Caco-2 (cell line): ENCODE measurements at regions not wholly inside any gene's neighbourhood (a gene's known extent, or its start where the extent isn't known, plus 50 kb on each side); places are given as distances from the start of the nearest gene placed in this dataset.
A peak's percentile ranks its signal among the peaks of the same experiment; 100 is the strongest.
"Not testable (repeated sequence)": the region's sequence is repeated elsewhere in the genome, so short reads cannot be mapped to it uniquely, and the experiment has no call there.

ENCODE experiments used
- BruUV-seq: library from RNA; stranded (reverse); fragments of 400-500 nt; replicated peaks from 2 replicates; lab custom pipeline; 2021; lab: Mats Ljungman, UMichigan
- CTCF ChIA-PET: fragments of 300-600 bp; sonication (Branson Sonifier 250); formaldehyde crosslinking; loops from one replicate; lab custom pipeline; 2022; ENCODE audit warnings: antibody characterized with exemption; lab: Charles Lee
- POLR2A ChIA-PET: fragments of 300-600 bp; sonication (Branson Sonifier 250); formaldehyde crosslinking; loops from one replicate; lab custom pipeline; 2022; ENCODE audit warnings: antibody characterized with exemption; lab: Charles Lee
- DNase-seq, 2 experiments: peaks; one replicate each; pipeline versions ENCODE4 v3.0.0 to v3.0.0-alpha.2; 2020 to 2022
- H3K27me3 ChIP-seq: replicated peaks from 2 replicates; pipeline ENCODE4 v1.6.0; 2011; ENCODE audit warnings: low read length; ENCODE audit not compliant: control insufficient read depth, insufficient read depth
- H3K36me3 ChIP-seq: 2 replicates; pipeline ENCODE4 v1.5.1; 2011; ENCODE audit warnings: low read length; ENCODE audit not compliant: control insufficient read depth, insufficient read depth
- H3K4me1 ChIP-seq: fragments of 250-450 bp; sonication (Bioruptor Pico); 2 replicates; pipeline ENCODE4 v1.5.1; 2020; ENCODE audit warnings: mild to moderate bottlenecking
- H3K4me3 ChIP-seq: 2 replicates; pipeline ENCODE4 v1.5.1; 2011; ENCODE audit warnings: low read depth, mild to moderate bottlenecking, control low read depth, low read length
- H3K9me3 ChIP-seq: fragments of 250-450 bp; sonication (Bioruptor Pico); 2 replicates; pipeline ENCODE4 v1.5.1; 2020; ENCODE audit warnings: mild to moderate bottlenecking, moderate library complexity
- H3K27ac Mint-ChIP-seq: one replicate; pipeline ENCODE4 v1.8.0; 2022; ENCODE audit warnings: mixed read lengths; ENCODE audit not compliant: unreplicated experiment
- H3K27me3 Mint-ChIP-seq: one replicate; pipeline ENCODE4 v1.8.0; 2022; ENCODE audit warnings: mixed read lengths; ENCODE audit not compliant: insufficient read depth, unreplicated experiment
- H3K36me3 Mint-ChIP-seq: one replicate; pipeline ENCODE4 v1.8.0; 2022; ENCODE audit warnings: mild to moderate bottlenecking, mixed read lengths; ENCODE audit not compliant: insufficient read depth, unreplicated experiment
- H3K4me1 Mint-ChIP-seq: one replicate; pipeline ENCODE4 v1.8.0; 2022; ENCODE audit warnings: low read depth, mixed read lengths; ENCODE audit not compliant: unreplicated experiment
- H3K4me3 Mint-ChIP-seq: one replicate; pipeline ENCODE4 v1.8.0; 2022; ENCODE audit warnings: mild to moderate bottlenecking, moderate library complexity, mixed read lengths; ENCODE audit not compliant: unreplicated experiment
- H3K9me3 Mint-ChIP-seq: one replicate; pipeline ENCODE4 v1.8.0; 2022; ENCODE audit warnings: mixed read lengths; ENCODE audit not compliant: unreplicated experiment
- CTCF ChIP-seq, 2 experiments: fragments of 200-600 bp in 1 of 2; IDR thresholded peaks; 1 replicate in 1 of 2; 2 replicates in 1 of 2; pipeline versions ENCODE4 v1.5.1 to v1.8.0; 2011 to 2022; ENCODE audit warnings: antibody characterized with exemption in 1 of 2, control low read depth in 1 of 2, inconsistent platforms in 1 of 2, low read depth in 1 of 2, low read length in 1 of 2, mild to moderate bottlenecking in 1 of 2, moderate library complexity in 1 of 2; ENCODE audit not compliant: insufficient read depth in 1 of 2, severe bottlenecking in 1 of 2, unreplicated experiment in 1 of 2
- intact Hi-C: fragments of 100-400 bp; cut with micrococcal nuclease; formaldehyde crosslinking; loops from one replicate; pipeline ENCODE4 v1.10.0; 2022; ENCODE audit not compliant: unreplicated experiment

GRCh38 chr16:60642956-60643355, 1393.3 kb downstream of the CDH8 start:
- intact Hi-C loops, result no loop called here
- Histone ChIP-seq H3K4me1 (no peaks in the 10 kb centered on the region), H3K27me3 (no peaks in the 10 kb centered on the region), H3K9me3 (no peaks in the 10 kb centered on the region; the same call in none of the 2 replicates), H3K4me3 (no peak overlapping the region), H3K36me3 (no peaks in the 10 kb centered on the region)
- BruUV-seq, result no TSS peak
- Mint-ChIP-seq H3K9me3 (peaks cover 35% of the 10 kb centered on the region), H3K36me3 (no peaks in the 10 kb centered on the region), H3K27me3 (no peaks in the 10 kb centered on the region), H3K4me3 (no peak overlapping the region), H3K4me1 (no peaks in the 10 kb centered on the region), H3K27ac (no peak overlapping the region)
- ChIA-PET POLR2A (no interaction called here), CTCF (interaction anchor here (0.7 kb wide), 1 partner anchor 310 kb away, joined by 4 read pairs; no protein-coding TSS in a partner anchor)
- TF ChIP-seq CTCF (IDR thresholded peaks at IDR 0.05; ENCODE audit: insufficient read depth in 1 of 2, low read depth in 1 of 2, low read length in 1 of 2, severe bottlenecking in 1 of 2, unreplicated experiment in 1 of 2), result no peak
- no peak for DNase-seq

- Mint-ChIP-seq H3K27me3 (no peaks in the 10 kb centered on the region), H3K4me1 (no peaks in the 10 kb centered on the region), H3K4me3 (no peak overlapping the region), H3K9me3 (peaks cover 35% of the 10 kb centered on the region), H3K36me3 (no peaks in the 10 kb centered on the region), H3K27ac (no peak overlapping the region)
- no TSS peak for BruUV-seq
- Histone ChIP-seq H3K9me3 (peaks cover 4% of the 10 kb centered on the region), H3K4me1 (peaks cover 7% of the 10 kb centered on the region), H3K36me3 (no peaks in the 10 kb centered on the region), H3K4me3 (no peak overlapping the region), H3K27me3 (no peaks in the 10 kb centered on the region)
- intact Hi-C loops, result no loop called here
- no peak for DNase-seq
- ChIA-PET POLR2A (no interaction called here), CTCF (no interaction called here)
- TF ChIP-seq CTCF (IDR thresholded peaks at IDR 0.05; ENCODE audit: insufficient read depth in 1 of 2, low read depth in 1 of 2, low read length in 1 of 2, severe bottlenecking in 1 of 2, unreplicated experiment in 1 of 2), result no peak
Measured at GRCh38 chr16:60641067-60641665, 1395.1 kb downstream of the CDH8 start.

GRCh38 chr16:60640038-60640437, 1396.2 kb downstream of the CDH8 start:
- ChIA-PET POLR2A (no interaction called here), CTCF (no interaction called here)
- Mint-ChIP-seq H3K27ac (no peak overlapping the region), H3K4me3 (no peak overlapping the region), H3K4me1 (peaks cover 7% of the 10 kb centered on the region), H3K9me3 (peaks cover 42% of the 10 kb centered on the region), H3K27me3 (no peaks in the 10 kb centered on the region), H3K36me3 (no peaks in the 10 kb centered on the region)
- Histone ChIP-seq H3K9me3 (peaks cover 4% of the 10 kb centered on the region; the same call in 1 of the 2 replicates), H3K27me3 (no peaks in the 10 kb centered on the region), H3K4me1 (peaks cover 18% of the 10 kb centered on the region), H3K36me3 (no peaks in the 10 kb centered on the region), H3K4me3 (no peak overlapping the region)
- no peak for TF ChIP-seq CTCF (IDR thresholded peaks at IDR 0.05; ENCODE audit: insufficient read depth in 1 of 2, low read depth in 1 of 2, low read length in 1 of 2, severe bottlenecking in 1 of 2, unreplicated experiment in 1 of 2)
- BruUV-seq, result no TSS peak
- intact Hi-C loops, result no loop called here
- DNase-seq, result no peak

GRCh38 chr16:60636636-60637035, 1399.6 kb downstream of the CDH8 start:
- not testable (repeated sequence) for H3K27me3 ChIP-seq

More at GRCh38 chr16:60636636-60637035, 1399.6 kb downstream of the CDH8 start:
- H3K36me3 ChIP-seq, POLR2A ChIA-PET, H3K4me3 ChIP-seq, H3K4me3 Mint-ChIP-seq, DNase-seq, intact Hi-C loops, H3K27me3 Mint-ChIP-seq, BruUV-seq, CTCF ChIA-PET, H3K36me3 Mint-ChIP-seq, H3K4me1 Mint-ChIP-seq: not testable (repeated sequence)
- Histone ChIP-seq H3K9me3 (peaks cover 10% of the 10 kb centered on the region), H3K4me1 (peaks cover 26% of the 10 kb centered on the region)
- H3K9me3 Mint-ChIP-seq, result peaks cover 37% of the 10 kb centered on the region
- peak overlapping the region; percentile 72 for H3K27ac Mint-ChIP-seq
